Type B pancreatic cell (in vitro differentiated cells): ENCODE measurements at regions not wholly inside any gene's neighbourhood (a gene's known extent, or its start where the extent isn't known, plus 50 kb on each side); places are given as distances from the start of the nearest gene placed in this dataset.

Experiments
- DNase-seq: peaks from one replicate; pipeline ENCODE4 v3.0.0; 2021; ENCODE audit warnings: mixed read lengths; ENCODE audit not compliant: unreplicated experiment; ENCODE audit errors: extremely low spot score
- H3K27ac Mint-ChIP-seq: 2 replicates; pipeline ENCODE4 v1.8.0; 2021; ENCODE audit warnings: mild to moderate bottlenecking, mixed read lengths
- H3K27me3 Mint-ChIP-seq: 2 replicates; pipeline ENCODE4 v1.8.0; 2021; ENCODE audit warnings: mixed read lengths
- H3K36me3 Mint-ChIP-seq: 2 replicates; pipeline ENCODE4 v1.8.0; 2021; ENCODE audit warnings: mixed read lengths
- H3K4me1 Mint-ChIP-seq: one replicate; pipeline ENCODE4 v1.8.0; 2021; ENCODE audit warnings: mixed read lengths; ENCODE audit not compliant: unreplicated experiment
- H3K4me3 Mint-ChIP-seq: 2 replicates; pipeline ENCODE4 v1.8.0; 2021; ENCODE audit warnings: mild to moderate bottlenecking, mixed read lengths
- H3K9me3 Mint-ChIP-seq: 2 replicates; pipeline ENCODE4 v1.8.0; 2021; ENCODE audit warnings: mixed read lengths
- CTCF ChIP-seq: fragments of 200-600 bp; sonication (generic); conservative IDR thresholded peaks from 2 replicates; pipeline ENCODE4 v1.5.0; 2021; ENCODE audit warnings: antibody characterized with exemption, mild to moderate bottlenecking

GRCh38 chr13:105147461-105147860, 1388.0 kb downstream of the EFNB2 start:
- Mint-ChIP-seq H3K36me3 (no peaks in the 10 kb centered on the region), H3K4me1 (no peaks in the 10 kb centered on the region), H3K27me3 (no peaks in the 10 kb centered on the region), H3K27ac (no peak overlapping the region), H3K9me3 (no peaks in the 10 kb centered on the region), H3K4me3 (no peak overlapping the region)
- no peak for TF ChIP-seq CTCF
- DNase-seq, result no peak

- no peak for TF ChIP-seq CTCF
- H3K27me3 Mint-ChIP-seq, result no peaks in the 10 kb centered on the region
- H3K27ac Mint-ChIP-seq, result no peak overlapping the region
- H3K4me1 Mint-ChIP-seq, result no peaks in the 10 kb centered on the region
- no peaks in the 10 kb centered on the region for H3K36me3 Mint-ChIP-seq
- no peaks in the 10 kb centered on the region for H3K9me3 Mint-ChIP-seq
- DNase-seq, result no peak
- no peak overlapping the region for H3K4me3 Mint-ChIP-seq
These were observed 1390.5 kb downstream of the EFNB2 start for GRCh38 chr13:105144936-105145335.

GRCh38 chr13:105144020-105144419, 1391.4 kb downstream of the EFNB2 start:
- H3K4me1 Mint-ChIP-seq, result no peaks in the 10 kb centered on the region
- H3K4me3 Mint-ChIP-seq, result no peak overlapping the region
- H3K9me3 Mint-ChIP-seq, result no peaks in the 10 kb centered on the region
- no peaks in the 10 kb centered on the region for H3K27me3 Mint-ChIP-seq
- TF ChIP-seq CTCF, result no peak
- DNase-seq, result no peak
- H3K36me3 Mint-ChIP-seq, result no peaks in the 10 kb centered on the region
- H3K27ac Mint-ChIP-seq, result no peak overlapping the region

GRCh38 chr13:105142556-105142955, 1392.9 kb downstream of the EFNB2 start:
- no peaks in the 10 kb centered on the region for H3K36me3 Mint-ChIP-seq
- H3K27me3 Mint-ChIP-seq, result no peaks in the 10 kb centered on the region
- H3K4me3 Mint-ChIP-seq, result no peak overlapping the region
- TF ChIP-seq CTCF, result no peak
- DNase-seq, result no peak
- H3K27ac Mint-ChIP-seq, result no peak overlapping the region
- H3K9me3 Mint-ChIP-seq, result no peaks in the 10 kb centered on the region
- no peaks in the 10 kb centered on the region for H3K4me1 Mint-ChIP-seq

GRCh38 chr13:105139380-105140285, 1395.8 kb downstream of the EFNB2 start:
- TF ChIP-seq CTCF, result no peak
- Mint-ChIP-seq H3K36me3 (no peaks in the 10 kb centered on the region), H3K4me1 (peaks cover 5% of the 10 kb centered on the region), H3K27ac (no peak overlapping the region), H3K27me3 (no peaks in the 10 kb centered on the region), H3K4me3 (no peak overlapping the region), H3K9me3 (peaks cover 5% of the 10 kb centered on the region)
- DNase-seq, result no peak
